BE2C (cell line): ENCODE measurements at regions not wholly inside any gene's neighbourhood (a gene's known extent, or its start where the extent isn't known, plus 50 kb on each side); places are given as distances from the start of the nearest gene placed in this dataset.

Source experiments
- DNase-seq: peaks from one replicate; pipeline ENCODE4 v3.0.0-alpha.2; 2020
- H3K27me3 ChIP-seq: fragments of 250-450 bp; sonication (Bioruptor Pico); 2 replicates; pipeline ENCODE4 v1.5.1; 2020; ENCODE audit warnings: mild to moderate bottlenecking
- H3K36me3 ChIP-seq: fragments of 250-450 bp; sonication (Bioruptor Pico); 2 replicates; pipeline ENCODE4 v1.5.1; 2020; ENCODE audit warnings: mild to moderate bottlenecking
- H3K4me1 ChIP-seq: fragments of 250-450 bp; sonication (Bioruptor Pico); 2 replicates; pipeline ENCODE4 v1.5.1; 2020
- H3K4me3 ChIP-seq: 2 replicates; pipeline ENCODE4 v1.5.1; 2011; ENCODE audit warnings: low read depth, low read length
- H3K9me3 ChIP-seq: fragments of 250-450 bp; sonication (Bioruptor Pico); 2 replicates; pipeline ENCODE4 v1.5.1; 2020
- TF ChIP-seq, protein P1 (sequence below): IDR thresholded peaks from 2 replicates; pipeline ENCODE4 v1.5.1; 2012; ENCODE audit warnings: mild to moderate bottlenecking, low read depth, low read length

DNA sequence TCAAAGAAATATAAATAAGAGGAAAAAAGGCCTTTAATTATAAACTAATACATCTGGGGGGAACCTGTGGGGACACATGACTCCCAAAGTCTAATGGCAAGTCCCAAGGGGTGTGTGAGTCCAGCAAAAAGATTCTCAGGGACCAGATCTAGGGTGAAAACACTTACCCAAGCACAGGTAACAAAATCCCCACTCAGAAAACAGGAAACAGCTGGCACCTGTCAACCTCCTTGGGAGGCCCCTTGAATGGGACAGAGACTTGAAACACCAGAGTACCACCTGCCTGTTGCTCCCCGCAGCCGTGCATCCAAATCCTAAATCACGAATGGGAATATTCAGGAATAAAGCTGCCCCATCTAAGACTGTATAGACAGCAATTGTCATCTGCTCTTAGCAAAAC, 461.2 kb upstream of the CDH5 start:
- H3K4me1 ChIP-seq, result no peaks in the 10 kb centered on the region
- H3K27me3 ChIP-seq, result no peaks in the 10 kb centered on the region
- no peaks in the 10 kb centered on the region for H3K36me3 ChIP-seq
- no peak for DNase-seq
- no peaks in the 10 kb centered on the region for H3K9me3 ChIP-seq
- TF ChIP-seq, protein P1, sequence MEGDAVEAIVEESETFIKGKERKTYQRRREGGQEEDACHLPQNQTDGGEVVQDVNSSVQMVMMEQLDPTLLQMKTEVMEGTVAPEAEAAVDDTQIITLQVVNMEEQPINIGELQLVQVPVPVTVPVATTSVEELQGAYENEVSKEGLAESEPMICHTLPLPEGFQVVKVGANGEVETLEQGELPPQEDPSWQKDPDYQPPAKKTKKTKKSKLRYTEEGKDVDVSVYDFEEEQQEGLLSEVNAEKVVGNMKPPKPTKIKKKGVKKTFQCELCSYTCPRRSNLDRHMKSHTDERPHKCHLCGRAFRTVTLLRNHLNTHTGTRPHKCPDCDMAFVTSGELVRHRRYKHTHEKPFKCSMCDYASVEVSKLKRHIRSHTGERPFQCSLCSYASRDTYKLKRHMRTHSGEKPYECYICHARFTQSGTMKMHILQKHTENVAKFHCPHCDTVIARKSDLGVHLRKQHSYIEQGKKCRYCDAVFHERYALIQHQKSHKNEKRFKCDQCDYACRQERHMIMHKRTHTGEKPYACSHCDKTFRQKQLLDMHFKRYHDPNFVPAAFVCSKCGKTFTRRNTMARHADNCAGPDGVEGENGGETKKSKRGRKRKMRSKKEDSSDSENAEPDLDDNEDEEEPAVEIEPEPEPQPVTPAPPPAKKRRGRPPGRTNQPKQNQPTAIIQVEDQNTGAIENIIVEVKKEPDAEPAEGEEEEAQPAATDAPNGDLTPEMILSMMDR, result no peak
- H3K4me3 ChIP-seq, result no peak overlapping the region

DNA sequence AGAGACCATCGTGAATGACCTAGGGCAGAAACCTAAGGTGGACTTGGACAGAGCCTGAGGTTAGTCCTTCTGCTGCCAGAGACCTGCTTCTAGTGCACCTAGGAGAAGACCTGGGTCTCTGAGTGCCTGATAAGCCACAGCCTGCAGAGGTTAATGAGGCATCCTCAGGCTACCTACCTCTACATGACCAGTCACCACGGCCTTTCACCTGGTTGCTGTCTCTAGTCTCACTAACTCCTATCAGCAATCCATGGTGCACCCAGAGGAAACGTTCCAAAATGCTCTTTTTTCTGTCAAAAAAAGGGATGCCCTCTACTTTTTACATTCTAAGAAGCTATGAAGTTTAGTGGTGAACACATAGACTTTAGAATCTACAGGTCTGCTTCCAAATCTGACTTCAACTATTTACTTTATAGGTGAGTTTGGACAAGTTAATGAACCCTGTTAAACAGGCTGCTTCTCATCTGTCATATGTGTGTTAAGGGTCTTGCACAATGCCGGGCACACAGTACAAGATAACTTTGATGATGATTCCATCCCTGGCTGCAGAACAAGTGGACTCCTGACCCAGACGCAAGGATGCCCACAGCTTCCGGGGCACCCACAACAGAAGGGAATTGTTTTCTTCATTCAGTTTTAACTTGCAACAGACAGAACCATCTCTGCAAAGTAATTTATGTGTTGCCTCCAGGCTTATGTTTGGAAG, 469.9 kb upstream of the CDH5 start:
- Histone ChIP-seq H3K4me1 (no peaks in the 10 kb centered on the region), H3K27me3 (no peaks in the 10 kb centered on the region), H3K4me3 (no peak overlapping the region), H3K9me3 (no peaks in the 10 kb centered on the region; the same call in 1 of the 2 replicates), H3K36me3 (no peaks in the 10 kb centered on the region)
- TF ChIP-seq, protein P1, result no peak
- DNase-seq, result no peak

DNA sequence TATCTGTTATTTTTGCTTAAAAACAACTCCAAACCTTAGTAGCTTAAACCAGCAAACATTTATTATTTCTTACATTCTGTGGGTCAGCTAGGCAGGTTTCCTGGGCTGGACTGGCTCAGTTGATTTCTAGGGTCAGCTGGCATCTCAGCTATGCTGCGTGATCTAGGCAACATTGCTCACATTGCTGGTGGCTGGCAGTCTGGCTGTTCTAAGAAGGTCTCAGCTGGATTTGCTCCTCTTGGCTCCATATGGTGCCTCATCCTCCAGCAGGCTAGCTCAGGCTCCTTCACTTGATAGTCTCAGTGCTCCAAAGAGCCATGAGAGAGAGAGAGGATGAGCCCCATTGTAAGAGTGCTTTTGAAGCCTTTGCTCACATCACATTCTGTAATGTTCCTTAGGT, 470.6 kb upstream of the CDH5 start:
- TF ChIP-seq, protein P1, result no peak
- Histone ChIP-seq H3K27me3 (no peaks in the 10 kb centered on the region), H3K36me3 (no peaks in the 10 kb centered on the region), H3K4me3 (no peak overlapping the region), H3K4me1 (no peaks in the 10 kb centered on the region), H3K9me3 (no peaks in the 10 kb centered on the region; the same call in 1 of the 2 replicates)
- DNase-seq, result no peak

DNA sequence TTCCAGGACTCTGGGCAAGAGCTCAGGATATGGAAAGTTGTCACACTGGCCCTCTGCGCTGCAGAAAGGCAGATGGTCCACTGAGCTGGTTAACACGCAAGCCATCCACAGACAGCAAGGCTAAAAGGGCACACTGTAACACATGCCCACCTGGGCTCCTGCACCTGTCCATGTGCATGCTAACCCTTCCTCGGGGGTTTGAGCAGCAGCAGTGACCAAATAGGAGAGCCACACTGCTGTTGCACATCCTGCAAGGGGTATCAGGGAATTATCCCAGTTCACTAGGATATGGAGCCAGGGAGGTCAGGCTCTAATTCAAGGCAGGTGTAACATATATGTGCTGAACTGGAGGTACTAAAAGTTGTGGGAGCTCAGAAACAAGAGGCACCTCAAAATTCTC, 471.0 kb upstream of the CDH5 start:
- TF ChIP-seq, protein P1, result no peak
- no peak overlapping the region for H3K4me3 ChIP-seq
- H3K27me3 ChIP-seq, result no peaks in the 10 kb centered on the region
- no peak for DNase-seq
- no peaks in the 10 kb centered on the region; the same call in 1 of the 2 replicates for H3K9me3 ChIP-seq
- no peaks in the 10 kb centered on the region for H3K4me1 ChIP-seq
- no peaks in the 10 kb centered on the region for H3K36me3 ChIP-seq

DNA sequence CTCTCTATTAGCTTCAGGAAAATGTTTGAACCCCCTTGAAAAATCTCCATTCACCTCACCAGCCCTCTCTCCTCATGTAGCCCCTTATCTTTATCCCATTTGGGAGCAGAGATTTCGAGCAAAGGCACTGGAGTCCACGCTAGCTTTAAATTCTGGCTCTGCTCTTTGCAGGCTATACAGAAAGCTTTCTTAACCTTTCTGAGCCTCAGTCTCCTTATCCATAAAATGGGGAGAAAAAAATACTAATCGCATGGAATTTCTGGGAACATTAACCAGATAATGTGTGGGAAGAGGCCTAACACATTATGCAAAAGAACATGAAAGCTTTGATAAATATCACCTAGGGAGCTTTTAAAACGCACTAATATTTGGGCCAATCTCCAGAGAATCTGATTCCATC, 476.3 kb upstream of the CDH5 start:
- TF ChIP-seq, protein P1, result no peak
- Histone ChIP-seq H3K4me3 (no peak overlapping the region), H3K36me3 (no peaks in the 10 kb centered on the region)

DNA sequence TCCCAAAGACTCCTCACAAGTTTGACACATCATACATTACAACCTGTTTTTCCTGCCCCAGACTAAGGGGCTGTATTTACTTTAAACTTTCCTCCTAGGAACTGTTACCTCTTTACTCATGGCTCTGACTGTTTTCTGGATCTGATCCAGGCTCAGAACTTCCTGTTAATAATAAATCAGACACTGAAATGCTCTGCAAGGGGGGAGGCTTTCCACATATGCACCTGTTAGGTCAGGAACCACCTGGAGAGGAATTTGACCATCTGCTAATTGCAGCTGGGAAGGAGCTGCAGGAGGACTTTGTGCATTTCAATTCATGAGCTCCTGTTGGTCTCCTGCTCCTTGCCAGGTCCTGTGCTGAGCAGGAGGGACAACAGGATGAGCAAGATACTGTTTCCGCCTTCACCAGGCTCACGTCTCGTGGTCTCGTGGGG, 476.9 kb upstream of the CDH5 start:
- TF ChIP-seq, protein P1, result no peak
- Histone ChIP-seq H3K4me1 (peaks cover 9% of the 10 kb centered on the region), H3K36me3 (no peaks in the 10 kb centered on the region), H3K4me3 (no peak overlapping the region), H3K27me3 (no peaks in the 10 kb centered on the region), H3K9me3 (no peaks in the 10 kb centered on the region)
- no peak for DNase-seq

More for the DNA sequence above, 476.3 kb upstream of the CDH5 start:
- Histone ChIP-seq H3K4me1 (peaks cover 9% of the 10 kb centered on the region), H3K9me3 (no peaks in the 10 kb centered on the region), H3K27me3 (no peaks in the 10 kb centered on the region)
- no peak for DNase-seq
